H9 (cell line): ENCODE measurements at regions not wholly inside any gene's neighbourhood (a gene's known extent, or its start where the extent isn't known, plus 50 kb on each side); places are given as distances from the start of the nearest gene placed in this dataset.

Experiments
- DNase-seq: peaks from one replicate; pipeline ENCODE4 v3.0.0-alpha.2; 2017
- H2AFZ ChIP-seq: one replicate; pipeline ENCODE4 v1.6.1; 2013; ENCODE audit warnings: mild to moderate bottlenecking, low read length, control low read depth, moderate library complexity
- H2AK5ac ChIP-seq: 2 replicates; pipeline ENCODE4 v1.6.1; 2013; ENCODE audit warnings: low read length, control low read depth, mixed read lengths; ENCODE audit not compliant: insufficient read length
- H2BK120ac ChIP-seq: one replicate; pipeline ENCODE4 v1.6.1; 2013; ENCODE audit warnings: low read depth, mild to moderate bottlenecking, low read length, control low read depth, inconsistent platforms; ENCODE audit not compliant: poor library complexity, severe bottlenecking
- H2BK12ac ChIP-seq: 2 replicates; pipeline ENCODE4 v1.6.1; 2013; ENCODE audit warnings: low read length, control low read depth, mixed read lengths, low read depth; ENCODE audit not compliant: insufficient read length
- H2BK15ac ChIP-seq: 2 replicates; pipeline ENCODE4 v1.6.1; 2013; ENCODE audit warnings: low read depth, low read length, control low read depth
- H2BK20ac ChIP-seq: one replicate; pipeline ENCODE4 v1.6.1; 2013; ENCODE audit warnings: low read depth, mild to moderate bottlenecking, low read length, control low read depth, inconsistent platforms; ENCODE audit not compliant: poor library complexity, severe bottlenecking
- H2BK5ac ChIP-seq: 2 replicates; pipeline ENCODE4 v1.6.1; 2013; ENCODE audit warnings: low read length, control low read depth, mixed read lengths; ENCODE audit not compliant: insufficient read length
- H3K14ac ChIP-seq: 2 replicates; pipeline ENCODE4 v1.6.1; 2013; ENCODE audit warnings: low read length, control low read depth; ENCODE audit not compliant: insufficient read depth
- H3K18ac ChIP-seq: 2 replicates; pipeline ENCODE4 v1.6.1; 2013; ENCODE audit warnings: low read depth, mild to moderate bottlenecking, mixed read lengths, low read length, control low read depth; ENCODE audit not compliant: insufficient read length
- H3K23ac ChIP-seq: 2 replicates; pipeline ENCODE4 v1.6.1; 2013; ENCODE audit warnings: low read length, control low read depth, mixed read lengths, low read depth; ENCODE audit not compliant: insufficient read length
- H3K23me2 ChIP-seq: 2 replicates; pipeline ENCODE4 v1.6.1; 2013; ENCODE audit warnings: low read depth, mild to moderate bottlenecking, mixed read lengths, low read length, control low read depth; ENCODE audit not compliant: insufficient read length, poor library complexity, severe bottlenecking
- H3K27ac ChIP-seq: 2 replicates; pipeline ENCODE4 v1.5.1; 2013; ENCODE audit warnings: low read length, control low read depth, mixed read lengths, low read depth; ENCODE audit not compliant: insufficient read length
- H3K27me3 ChIP-seq: 2 replicates; pipeline ENCODE4 v1.6.1; 2013; ENCODE audit warnings: low read length, control low read depth, inconsistent platforms; ENCODE audit not compliant: insufficient read depth
- H3K4ac ChIP-seq: 2 replicates; pipeline ENCODE4 v1.6.1; 2013; ENCODE audit warnings: low read depth, mild to moderate bottlenecking, control low read depth, inconsistent platforms, low read length, moderate library complexity
- H3K4me1 ChIP-seq: 2 replicates; pipeline ENCODE4 v1.6.1; 2013; ENCODE audit warnings: low read length, control low read depth, inconsistent platforms; ENCODE audit not compliant: insufficient read depth
- H3K4me2 ChIP-seq: 2 replicates; pipeline ENCODE4 v1.6.1; 2013; ENCODE audit warnings: low read length, control low read depth, mixed read lengths; ENCODE audit not compliant: insufficient read length, insufficient read depth
- H3K56ac ChIP-seq: 2 replicates; pipeline ENCODE4 v1.6.1; 2013; ENCODE audit warnings: low read depth, mild to moderate bottlenecking, mixed read lengths, low read length, control low read depth; ENCODE audit not compliant: insufficient read length
- H3K79me1 ChIP-seq: 2 replicates; pipeline ENCODE4 v1.6.1; 2013; ENCODE audit warnings: low read depth, mild to moderate bottlenecking, moderate library complexity, low read length, control low read depth, inconsistent platforms; ENCODE audit not compliant: insufficient read depth, poor library complexity, severe bottlenecking
- H3K79me2 ChIP-seq: 2 replicates; pipeline ENCODE4 v1.6.1; 2013; ENCODE audit warnings: low read length, control low read depth, inconsistent platforms; ENCODE audit not compliant: insufficient read depth
- H3K9ac ChIP-seq: 2 replicates; pipeline ENCODE4 v1.6.1; 2013; ENCODE audit warnings: low read length, control low read depth, mixed read lengths; ENCODE audit not compliant: insufficient read length; ENCODE audit errors: extremely low read depth
- H3K9me3 ChIP-seq: one replicate; pipeline ENCODE4 v1.6.1; 2013; ENCODE audit warnings: low read depth, low read length, inconsistent platforms; ENCODE audit not compliant: control insufficient read depth
- H3T11ph ChIP-seq: one replicate; pipeline ENCODE4 v1.6.1; 2013; ENCODE audit warnings: mild to moderate bottlenecking, low read length, control low read depth, inconsistent platforms
- H4K20me1 ChIP-seq: one replicate; pipeline ENCODE4 v1.6.1; 2013; ENCODE audit not compliant: control insufficient read depth, insufficient read length, insufficient read depth
- H4K5ac ChIP-seq: 2 replicates; pipeline ENCODE4 v1.6.1; 2013; ENCODE audit warnings: low read depth, mild to moderate bottlenecking, mixed read lengths, low read length, control low read depth; ENCODE audit not compliant: insufficient read length
- H4K8ac ChIP-seq: replicated peaks from 2 replicates; pipeline ENCODE4 v1.6.1; 2013; ENCODE audit warnings: low read length, control low read depth, mixed read lengths, low read depth; ENCODE audit not compliant: insufficient read length
- H4K91ac ChIP-seq: 2 replicates; pipeline ENCODE4 v1.6.1; 2013; ENCODE audit warnings: low read depth, mild to moderate bottlenecking, moderate library complexity, mixed read lengths, low read length, control low read depth; ENCODE audit not compliant: insufficient read length
- H3K27ac Mint-ChIP-seq, 3 experiments: 2 replicates in 2 of 3; 3 replicates in 1 of 3; pipeline ENCODE4 v1.8.0; 2020 to 2021; ENCODE audit warnings: mixed read lengths in 3 of 3, mild to moderate bottlenecking in 1 of 3, moderate library complexity in 1 of 3
- H3K27me3 Mint-ChIP-seq: 2 replicates; pipeline ENCODE4 v1.8.0; 2021; ENCODE audit warnings: low read depth, mild to moderate bottlenecking, moderate library complexity, mixed read lengths
- H3K36me3 Mint-ChIP-seq, 3 experiments: 2 replicates in 2 of 3; 3 replicates in 1 of 3; pipeline ENCODE4 v1.8.0; 2020 to 2021; ENCODE audit warnings: low read depth in 3 of 3, mixed read lengths in 3 of 3; ENCODE audit not compliant: insufficient read depth in 1 of 3
- H3K4me1 Mint-ChIP-seq, 2 experiments: 2 replicates each; pipeline ENCODE4 v1.8.0; 2020; ENCODE audit warnings: mixed read lengths in 2 of 2
- H3K4me3 Mint-ChIP-seq, 2 experiments: 2 replicates in 1 of 2; 3 replicates in 1 of 2; pipeline ENCODE4 v1.8.0; 2020 to 2021; ENCODE audit warnings: mild to moderate bottlenecking in 2 of 2, mixed read lengths in 2 of 2, moderate library complexity in 1 of 2
- H3K9me3 Mint-ChIP-seq, 2 experiments: 2 replicates in 1 of 2; 3 replicates in 1 of 2; pipeline ENCODE4 v1.8.0; 2020; ENCODE audit warnings: mild to moderate bottlenecking in 2 of 2, mixed read lengths in 2 of 2, moderate library complexity in 1 of 2
- WGBS: extraction: QIAGEN DNeasy Blood & Tissue Kit; methylation state at CpG from one replicate; pipeline ENCODE4 v1.1.7; 2013; ENCODE audit warnings: missing lambda C conversion rate, low lambda C conversion rate, mixed read lengths; ENCODE audit not compliant: insufficient read length; ENCODE audit errors: extremely low coverage; 5-methylcytosine and 5-hydroxymethylcytosine counted together
- TF ChIP-seq, protein P1 (sequence below): fragments of 200-600 bp; sonication (generic); conservative IDR thresholded peaks from 3 replicates; pipeline ENCODE4 v1.8.0; 2021; ENCODE audit warnings: antibody characterized with exemption, mild to moderate bottlenecking

DNA sequence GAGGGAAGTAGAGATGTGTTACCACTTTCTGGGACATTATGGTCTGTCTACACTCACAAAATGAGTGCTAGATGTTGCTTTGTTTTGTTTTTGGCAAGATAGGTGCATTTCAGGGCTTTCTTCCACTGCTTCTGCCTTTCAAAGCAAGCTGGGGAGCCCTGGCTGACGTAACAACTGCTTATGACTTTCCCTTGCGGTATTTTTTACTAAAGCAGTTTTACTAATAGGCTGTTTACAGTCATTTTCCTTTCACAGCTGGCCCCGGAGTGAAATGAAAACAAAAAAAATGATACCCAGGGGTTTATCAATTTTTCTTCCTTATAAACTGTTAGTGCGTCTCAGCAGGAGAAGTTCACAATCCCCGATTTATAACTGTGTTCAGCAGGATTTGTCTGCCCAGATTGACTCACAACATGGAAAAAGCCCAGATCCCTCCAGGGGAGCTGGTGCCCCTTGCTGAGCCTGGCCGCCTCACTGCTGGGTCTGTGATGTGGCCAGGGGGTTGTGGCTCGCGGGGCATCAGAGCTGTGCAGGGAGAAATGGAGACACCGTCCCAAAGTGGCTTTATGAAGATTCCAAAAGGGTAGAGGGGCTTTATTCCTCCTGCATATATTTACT, 184.4 kb upstream of the HS3ST3A1 start:
- Mint-ChIP-seq H3K27ac (no peak overlapping the region), H3K4me1 (peaks cover 2 to 4% of the 10 kb centered on the region in 2 experiments; a peak in 1 of 4 replicates), H3K4me3 (no peak overlapping the region), H3K27me3 (no peaks in the 10 kb centered on the region), H3K9me3 (peaks cover 6 to 12% of the 10 kb centered on the region in 2 experiments; a peak in 3 of 5 replicates), H3K36me3 (peaks cover 0 to 12% (median under 1%) of the 10 kb centered on the region in 3 experiments; a peak in 3 of 7 replicates)
- H3K27me3 ChIP-seq = no peaks in the 10 kb centered on the region
- no peak overlapping the region for H4K91ac ChIP-seq
- no peak overlapping the region for H3K9ac ChIP-seq
- H4K20me1 ChIP-seq = no peaks in the 10 kb centered on the region
- no peak overlapping the region for H2BK120ac ChIP-seq
- no peak overlapping the region for H2AFZ ChIP-seq
- H3K4ac ChIP-seq = no peak overlapping the region
- no peak overlapping the region for H3K27ac ChIP-seq
- no peaks in the 10 kb centered on the region for H3K79me1 ChIP-seq
- no peaks in the 10 kb centered on the region for H3K79me2 ChIP-seq
- DNase-seq = no peak
- no peak overlapping the region for H3K14ac ChIP-seq
- H3K23me2 ChIP-seq = no peaks in the 10 kb centered on the region
- H2BK5ac ChIP-seq = no peak overlapping the region
- no peak overlapping the region for H2BK20ac ChIP-seq
- H2AK5ac ChIP-seq = no peak overlapping the region
- no peak overlapping the region for H3K18ac ChIP-seq
- no peak overlapping the region for H3K4me2 ChIP-seq
- TF ChIP-seq, protein P1, sequence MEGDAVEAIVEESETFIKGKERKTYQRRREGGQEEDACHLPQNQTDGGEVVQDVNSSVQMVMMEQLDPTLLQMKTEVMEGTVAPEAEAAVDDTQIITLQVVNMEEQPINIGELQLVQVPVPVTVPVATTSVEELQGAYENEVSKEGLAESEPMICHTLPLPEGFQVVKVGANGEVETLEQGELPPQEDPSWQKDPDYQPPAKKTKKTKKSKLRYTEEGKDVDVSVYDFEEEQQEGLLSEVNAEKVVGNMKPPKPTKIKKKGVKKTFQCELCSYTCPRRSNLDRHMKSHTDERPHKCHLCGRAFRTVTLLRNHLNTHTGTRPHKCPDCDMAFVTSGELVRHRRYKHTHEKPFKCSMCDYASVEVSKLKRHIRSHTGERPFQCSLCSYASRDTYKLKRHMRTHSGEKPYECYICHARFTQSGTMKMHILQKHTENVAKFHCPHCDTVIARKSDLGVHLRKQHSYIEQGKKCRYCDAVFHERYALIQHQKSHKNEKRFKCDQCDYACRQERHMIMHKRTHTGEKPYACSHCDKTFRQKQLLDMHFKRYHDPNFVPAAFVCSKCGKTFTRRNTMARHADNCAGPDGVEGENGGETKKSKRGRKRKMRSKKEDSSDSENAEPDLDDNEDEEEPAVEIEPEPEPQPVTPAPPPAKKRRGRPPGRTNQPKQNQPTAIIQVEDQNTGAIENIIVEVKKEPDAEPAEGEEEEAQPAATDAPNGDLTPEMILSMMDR = no peak
- H3T11ph ChIP-seq = no peak overlapping the region
- no peak overlapping the region for H4K8ac ChIP-seq
- whole genome bisulfite sequencing = no CpG with 5 or more reads among the region's 9 CpGs
- H2BK15ac ChIP-seq = no peak overlapping the region
- peaks cover 6% of the 10 kb centered on the region for H3K9me3 ChIP-seq
- H4K5ac ChIP-seq = no peak overlapping the region
- peaks cover 3% of the 10 kb centered on the region; the same call in 1 of the 2 replicates for H3K4me1 ChIP-seq
- no peak overlapping the region for H2BK12ac ChIP-seq
- no peak overlapping the region for H3K56ac ChIP-seq
- H3K23ac ChIP-seq = no peak overlapping the region
